HCT116 (cell line): ENCODE measurements at regions not wholly inside any gene's neighbourhood (a gene's known extent, or its start where the extent isn't known, plus 50 kb on each side); places are given as distances from the start of the nearest gene placed in this dataset.

ENCODE experiments used
- ATAC-seq: fragments of 200-7000 bp; cut with Tn5 transposase; 2 replicates; pipeline ENCODE4 v1.9.1; 2020; ENCODE audit warnings: mild to moderate bottlenecking, moderate library complexity
- BruUV-seq: library from RNA; stranded (reverse); fragments of 400-500 nt; replicated peaks from 2 replicates; lab custom pipeline; 2021; lab: Mats Ljungman, UMichigan
- CTCF ChIA-PET: fragments of 300-600 bp; sonication (Branson Sonifier 250); formaldehyde crosslinking; loops from one replicate; lab custom pipeline; 2021; ENCODE audit warnings: antibody characterized with exemption; lab: Charles Lee
- POLR2A ChIA-PET: fragments of 300-600, 350-600 bp; sonication (Branson Sonifier 250); formaldehyde crosslinking; loops from one replicate; lab custom pipeline; 2021; ENCODE audit warnings: antibody characterized with exemption; lab: Charles Lee
- RAD21 ChIA-PET, 2 experiments: fragments of 300-600 bp; sonication (Branson Sonifier 250); formaldehyde crosslinking; loops; one replicate each; lab custom pipeline; 2023; ENCODE audit warnings: low total read pairs in 2 of 2; ENCODE audit not compliant: uncharacterized antibody in 2 of 2, unreplicated experiment in 2 of 2, low non-redundant PET in 1 of 2; lab: Charles Lee
- DNase-seq: peaks from one replicate; pipeline ENCODE4 v3.0.0-alpha.2; 2010; ENCODE audit warnings: low read depth, low spot score
- H2AFZ ChIP-seq: fragments of 200-600 bp; shearing (Covaris generic), sonication (generic); 2 replicates; pipeline ENCODE4 v1.6.1; 2017; ENCODE audit warnings: low read depth, mixed run types, mixed read lengths, antibody characterized with exemption, low read length; ENCODE audit not compliant: poor library complexity, severe bottlenecking
- H3K27ac ChIP-seq: 2 replicates; pipeline ENCODE4 v1.5.1; 2012; ENCODE audit warnings: low read depth, low read length
- H3K27me3 ChIP-seq: fragments of 200-600 bp; sonication (generic); 2 replicates; pipeline ENCODE4 v1.6.1; 2016; ENCODE audit warnings: mixed run types, low read length, mixed read lengths; ENCODE audit not compliant: insufficient read depth
- H3K36me3 ChIP-seq, 2 experiments: fragments of 200-500 bp in 1 of 2; fragments of 200-600 bp in 1 of 2; sonication (Bioruptor generic) in 1 of 2; sonication (generic) in 1 of 2; 2 replicates each; pipeline versions ENCODE4 v1.5.1 to v1.6.1; 2014 to 2016; ENCODE audit warnings: low read length in 2 of 2, inconsistent platforms in 1 of 2, mixed read lengths in 1 of 2, mixed run types in 1 of 2; ENCODE audit not compliant: insufficient read depth in 2 of 2, control insufficient read depth in 1 of 2
- H3K4me1 ChIP-seq, 2 experiments: fragments of 200-600 bp in 1 of 2; sonication (generic) in 1 of 2; 2 replicates each; pipeline versions ENCODE4 v1.5.1 to v1.6.1; 2012 to 2017; ENCODE audit warnings: low read length in 2 of 2, inconsistent platforms in 1 of 2, mild to moderate bottlenecking in 1 of 2, mixed read lengths in 1 of 2, mixed run types in 1 of 2, moderate library complexity in 1 of 2; ENCODE audit not compliant: insufficient read depth in 2 of 2, control insufficient read depth in 1 of 2
- H3K4me2 ChIP-seq: fragments of 200-600 bp; sonication (generic); 2 replicates; pipeline ENCODE4 v1.6.1; 2017; ENCODE audit warnings: mixed run types, low read length, mixed read lengths
- H3K4me3 ChIP-seq, 2 experiments: fragments of 200-600 bp in 1 of 2; sonication (generic) in 1 of 2; replicated peaks in 1 of 2; 2 replicates each; pipeline ENCODE4 v1.5.1; 2011 to 2016; ENCODE audit warnings: low read length in 2 of 2, control low read depth in 1 of 2, low read depth in 1 of 2, mild to moderate bottlenecking in 1 of 2, mixed read lengths in 1 of 2, mixed run types in 1 of 2
- H3K79me2 ChIP-seq: fragments of 200-600 bp; sonication (generic); 2 replicates; pipeline ENCODE4 v1.6.1; 2017; ENCODE audit warnings: mild to moderate bottlenecking, mixed run types, low read length, moderate library complexity, mixed read lengths; ENCODE audit not compliant: insufficient read depth
- H3K9ac ChIP-seq: fragments of 200-600 bp; sonication (generic); 2 replicates; pipeline ENCODE4 v1.6.1; 2016; ENCODE audit warnings: low read length, mixed read lengths
- H3K9me2 ChIP-seq: fragments of 200-600 bp; sonication (generic), shearing (Covaris generic); 2 replicates; pipeline ENCODE4 v1.6.1; 2017; ENCODE audit warnings: mixed run types, mild to moderate bottlenecking, moderate library complexity; ENCODE audit not compliant: insufficient read depth
- H3K9me3 ChIP-seq, 2 experiments: fragments of 200-500 bp in 1 of 2; fragments of 200-600 bp in 1 of 2; sonication (Bioruptor generic) in 1 of 2; sonication (generic) in 1 of 2; 2 replicates each; pipeline ENCODE4 v1.6.1; 2014 to 2017; ENCODE audit warnings: low read length in 2 of 2, mixed read lengths in 2 of 2, inconsistent platforms in 1 of 2, low read depth in 1 of 2, mild to moderate bottlenecking in 1 of 2, mixed run types in 1 of 2, moderate library complexity in 1 of 2; ENCODE audit not compliant: control insufficient read depth in 1 of 2, insufficient read depth in 1 of 2
- H4K20me1 ChIP-seq: fragments of 200-600 bp; sonication (generic), shearing (Covaris generic); 2 replicates; pipeline ENCODE4 v1.6.1; 2017; ENCODE audit warnings: mixed run types, mild to moderate bottlenecking, moderate library complexity; ENCODE audit not compliant: insufficient read depth
- CEBPB ChIP-seq: IDR thresholded peaks from 2 replicates; pipeline ENCODE4 v1.6.1; 2012; ENCODE audit warnings: low read depth
- EGR1 ChIP-seq: IDR thresholded peaks from 2 replicates; pipeline ENCODE4 v1.6.1; 2012; ENCODE audit warnings: low read depth
- JUND ChIP-seq: IDR thresholded peaks from 2 replicates; pipeline ENCODE4 v1.6.1; 2012
- REST ChIP-seq: IDR thresholded peaks from 2 replicates; pipeline ENCODE4 v1.6.1; 2012; ENCODE audit warnings: low read depth
- SIN3A ChIP-seq: IDR thresholded peaks from 2 replicates; pipeline ENCODE4 v1.6.1; 2012; ENCODE audit warnings: low read depth
- SP1 ChIP-seq: IDR thresholded peaks from 2 replicates; pipeline ENCODE4 v1.6.1; 2012; ENCODE audit warnings: low read depth
- SRF ChIP-seq: IDR thresholded peaks from 2 replicates; pipeline ENCODE4 v1.6.1; 2012; ENCODE audit warnings: low read depth
- YY1 ChIP-seq: IDR thresholded peaks from 2 replicates; pipeline ENCODE4 v1.6.1; 2011; ENCODE audit warnings: low read length, low read depth, moderate library complexity, mild to moderate bottlenecking; ENCODE audit not compliant: insufficient replicate concordance; ENCODE audit errors: extremely low read depth
- intact Hi-C: fragments of 100-400 bp; cut with micrococcal nuclease; formaldehyde crosslinking; loops from 2 replicates; pipeline ENCODE4 v1.10.0; 2022

- Histone ChIP-seq H3K9ac (no peak overlapping the region), H3K4me1 (no peaks in the 10 kb centered on the region), H3K79me2 (no peaks in the 10 kb centered on the region), H3K27ac (no peak overlapping the region), H2AFZ (no peak overlapping the region), H3K9me3 (no peaks in the 10 kb centered on the region), H3K4me3 (no peak overlapping the region), H3K27me3 (peaks cover 18% of the 10 kb centered on the region), H4K20me1 (no peaks in the 10 kb centered on the region), H3K4me2 (no peak overlapping the region), H3K9me2 (no peaks in the 10 kb centered on the region), H3K36me3 (no peaks in the 10 kb centered on the region)
- ChIA-PET CTCF (no interaction called here), POLR2A (no interaction called here), RAD21 (no interaction called here)
- no TSS peak for BruUV-seq
- TF ChIP-seq SP1 (no peak), SIN3A (no peak), SRF (no peak), JUND (no peak), CEBPB (no peak), REST (no peak)
- ATAC-seq (no peak), DNase-seq (no peak)
- intact Hi-C loops, result no loop called here
Observed at GRCh38 chr15:88747631-88748030, 55.6 kb upstream of the ACAN start.

GRCh38 chr15:88748081-88748480 is 55.2 kb upstream of the ACAN start:
- Histone ChIP-seq H3K4me1 (no peaks in the 10 kb centered on the region), H3K27me3 (peaks cover 18% of the 10 kb centered on the region), H3K9me3 (no peaks in the 10 kb centered on the region), H3K27ac (no peak overlapping the region), H2AFZ (no peak overlapping the region), H3K4me3 (no peak overlapping the region), H3K79me2 (no peaks in the 10 kb centered on the region), H3K4me2 (no peak overlapping the region), H4K20me1 (no peaks in the 10 kb centered on the region), H3K36me3 (no peaks in the 10 kb centered on the region), H3K9ac (no peak overlapping the region), H3K9me2 (no peaks in the 10 kb centered on the region)
- no peak for TF ChIP-seq SRF
- no peak for TF ChIP-seq CEBPB
- no peak for TF ChIP-seq EGR1
- TF ChIP-seq SP1, result no peak
- TF ChIP-seq YY1, result no peak
- intact Hi-C loops, result no loop called here
- BruUV-seq, result no TSS peak
- ChIA-PET POLR2A (no interaction called here), RAD21 (no interaction called here), CTCF (no interaction called here)
- no peak for ATAC-seq
- no peak for DNase-seq
